ENCODE measurements at regions not wholly inside any gene's neighbourhood (a gene's known extent, or its start where the extent isn't known, plus 50 kb on each side); places are given as distances from the start of the nearest gene placed in this dataset.

- no peaks in the 10 kb centered on the region for H3K4me1 ChIP-seq (ENCODE audit: control insufficient read depth, low read length)
- H3K27ac ChIP-seq (ENCODE audit: low read depth, low read length), result no peak overlapping the region
- H3K9me2 ChIP-seq (replicated peaks; ENCODE audit: control insufficient read depth, low read length), result no peaks in the 10 kb centered on the region
- peaks cover 4% of the 10 kb centered on the region; the same call in 1 of the 2 replicates for H3K9me3 ChIP-seq (ENCODE audit: control insufficient read depth, insufficient read depth, low read length)
- H3K79me2 ChIP-seq (ENCODE audit: control insufficient read depth, low read length), result no peaks in the 10 kb centered on the region
- H3K36me3 ChIP-seq (ENCODE audit: control insufficient read depth, low read length), result no peaks in the 10 kb centered on the region
- TF ChIP-seq EZH2phosphoT487 (IDR thresholded peaks at IDR 0.05; ENCODE audit: borderline replicate concordance, low read length) (no peak), CTCF (IDR thresholded peaks at IDR 0.05; ENCODE audit: low read depth, low read length, poor library complexity, severe bottlenecking) (no peak)
- no peak overlapping the region for H3K4me2 ChIP-seq (ENCODE audit: low read length)
- no peaks in the 10 kb centered on the region for H4K20me1 ChIP-seq (ENCODE audit: control insufficient read depth, insufficient read depth, low read depth, low read length)
- no peak overlapping the region for H3K4me3 ChIP-seq (ENCODE audit: low read length)
- peaks cover 5% of the 10 kb centered on the region for H3K27me3 ChIP-seq (ENCODE audit: control insufficient read depth, low read length)
- no peaks in the 10 kb centered on the region for H3F3A ChIP-seq (ENCODE audit: control insufficient read depth, insufficient read depth)
These were observed 475.0 kb upstream of the SULF2 start for GRCh38 chr20:48260129-48260756.

GRCh38 chr20:48259456-48259855 is 474.2 kb upstream of the SULF2 start:
- no peaks in the 10 kb centered on the region for H3K79me2 ChIP-seq (ENCODE audit: control insufficient read depth, low read length)
- H3K4me2 ChIP-seq (ENCODE audit: low read length), result no peak overlapping the region
- H3K27me3 ChIP-seq (ENCODE audit: control insufficient read depth, low read length), result peaks cover 5% of the 10 kb centered on the region
- no peak overlapping the region for H3K27ac ChIP-seq (ENCODE audit: low read depth, low read length)
- no peak overlapping the region for H3K4me3 ChIP-seq (ENCODE audit: low read length)
- no peaks in the 10 kb centered on the region for H3F3A ChIP-seq (ENCODE audit: control insufficient read depth, insufficient read depth)
- H3K9me2 ChIP-seq (replicated peaks; ENCODE audit: control insufficient read depth, low read length), result no peaks in the 10 kb centered on the region
- H3K36me3 ChIP-seq (ENCODE audit: control insufficient read depth, low read length), result no peaks in the 10 kb centered on the region
- H3K4me1 ChIP-seq (ENCODE audit: control insufficient read depth, low read length), result no peaks in the 10 kb centered on the region
- H4K20me1 ChIP-seq (ENCODE audit: control insufficient read depth, insufficient read depth, low read depth, low read length), result no peaks in the 10 kb centered on the region
- no peak for TF ChIP-seq EZH2phosphoT487 (IDR thresholded peaks at IDR 0.05; ENCODE audit: borderline replicate concordance, low read length)
- no peak for TF ChIP-seq CTCF (IDR thresholded peaks at IDR 0.05; ENCODE audit: low read depth, low read length, poor library complexity, severe bottlenecking)
- peaks cover 4% of the 10 kb centered on the region; the same call in 1 of the 2 replicates for H3K9me3 ChIP-seq (ENCODE audit: control insufficient read depth, insufficient read depth, low read length)

GRCh38 chr20:48257833-48258232 is 472.6 kb upstream of the SULF2 start:
- H3K27ac ChIP-seq (ENCODE audit: low read depth, low read length), result no peak overlapping the region
- no peaks in the 10 kb centered on the region for H3K79me2 ChIP-seq (ENCODE audit: control insufficient read depth, low read length)
- H4K20me1 ChIP-seq (ENCODE audit: control insufficient read depth, insufficient read depth, low read depth, low read length), result no peaks in the 10 kb centered on the region
- H3K4me3 ChIP-seq (ENCODE audit: low read length), result no peak overlapping the region
- peaks cover 4% of the 10 kb centered on the region; the same call in 1 of the 2 replicates for H3K9me3 ChIP-seq (ENCODE audit: control insufficient read depth, insufficient read depth, low read length)
- H3K4me2 ChIP-seq (ENCODE audit: low read length), result no peak overlapping the region
- H3K4me1 ChIP-seq (ENCODE audit: control insufficient read depth, low read length), result no peaks in the 10 kb centered on the region
- no peaks in the 10 kb centered on the region for H3K9me2 ChIP-seq (replicated peaks; ENCODE audit: control insufficient read depth, low read length)
- H3F3A ChIP-seq (ENCODE audit: control insufficient read depth, insufficient read depth), result no peaks in the 10 kb centered on the region
- no peaks in the 10 kb centered on the region for H3K36me3 ChIP-seq (ENCODE audit: control insufficient read depth, low read length)
- no peak for TF ChIP-seq EZH2phosphoT487 (IDR thresholded peaks at IDR 0.05; ENCODE audit: borderline replicate concordance, low read length)
- no peak for TF ChIP-seq CTCF (IDR thresholded peaks at IDR 0.05; ENCODE audit: low read depth, low read length, poor library complexity, severe bottlenecking)
- peaks cover 5% of the 10 kb centered on the region for H3K27me3 ChIP-seq (ENCODE audit: control insufficient read depth, low read length)
